ENCODE measurements at regions not wholly inside any gene's neighbourhood (a gene's known extent, or its start where the extent isn't known, plus 50 kb on each side); places are given as distances from the start of the nearest gene placed in this dataset.

- Mint-ChIP-seq H3K27ac (no peak overlapping the region), H3K9me3 (no peaks in the 10 kb centered on the region), H3K4me3 (no peak overlapping the region), H3K27me3 (peaks cover 40% of the 10 kb centered on the region), H3K36me3 (no peaks in the 10 kb centered on the region), H3K4me1 (peaks cover 0 to 2% (median 0%) of the 10 kb centered on the region in 4 donors)
- Histone ChIP-seq H3K36me3 (ENCODE audit: control insufficient read depth, insufficient read depth, low read length) (no peaks in the 10 kb centered on the region), H3K27me3 (ENCODE audit: control insufficient read depth, insufficient read depth, low read length) (no peaks in the 10 kb centered on the region), H3K9me3 (ENCODE audit: control insufficient read depth in 2 of 2, low read length in 2 of 2) (no peaks in the 10 kb centered on the region), H3K4me1 (ENCODE audit: control insufficient read depth, insufficient read depth, low read length, poor library complexity, severe bottlenecking) (no peaks in the 10 kb centered on the region), H3K4me3 (ENCODE audit: low read depth, low read length) (no peak overlapping the region), H3K27ac (ENCODE audit: insufficient read depth, low read length, poor library complexity, severe bottlenecking) (no peak overlapping the region)
- ATAC-seq (ENCODE audit: low read depth in 2 of 2) (no peak), DNase-seq (no peak)
Observed at GRCh38 chr17:79187186-79187585, 112.6 kb downstream of the ENGASE start.

GRCh38 chr17:79186406-79186805 is 111.8 kb downstream of the ENGASE start:
- Histone ChIP-seq H3K4me1 (ENCODE audit: control insufficient read depth, insufficient read depth, low read length, poor library complexity, severe bottlenecking) (no peaks in the 10 kb centered on the region), H3K4me3 (ENCODE audit: low read depth, low read length) (no peak overlapping the region), H3K27ac (ENCODE audit: insufficient read depth, low read length, poor library complexity, severe bottlenecking) (no peak overlapping the region), H3K9me3 (ENCODE audit: control insufficient read depth in 2 of 2, low read length in 2 of 2) (no peaks in the 10 kb centered on the region), H3K36me3 (ENCODE audit: control insufficient read depth, insufficient read depth, low read length) (no peaks in the 10 kb centered on the region), H3K27me3 (ENCODE audit: control insufficient read depth, insufficient read depth, low read length) (no peaks in the 10 kb centered on the region)
- no peak overlapping the region for H3K4me3 Mint-ChIP-seq
- no peaks in the 10 kb centered on the region for H3K36me3 Mint-ChIP-seq
- DNase-seq: no peak
- no peaks in the 10 kb centered on the region for H3K9me3 Mint-ChIP-seq
- no peak for ATAC-seq (ENCODE audit: low read depth in 2 of 2)
- no peak overlapping the region for H3K27ac Mint-ChIP-seq
- peaks cover 44% of the 10 kb centered on the region for H3K27me3 Mint-ChIP-seq
- H3K4me1 Mint-ChIP-seq: peaks cover 0 to 4% (median 0%) of the 10 kb centered on the region in 4 donors

GRCh38 chr17:79185671-79186070 is 111.0 kb downstream of the ENGASE start:
- no peak overlapping the region for H3K27ac Mint-ChIP-seq
- Histone ChIP-seq H3K27ac (ENCODE audit: insufficient read depth, low read length, poor library complexity, severe bottlenecking) (no peak overlapping the region), H3K4me3 (ENCODE audit: low read depth, low read length) (no peak overlapping the region), H3K27me3 (ENCODE audit: control insufficient read depth, insufficient read depth, low read length) (no peaks in the 10 kb centered on the region), H3K4me1 (ENCODE audit: control insufficient read depth, insufficient read depth, low read length, poor library complexity, severe bottlenecking) (no peaks in the 10 kb centered on the region), H3K9me3 (ENCODE audit: control insufficient read depth in 2 of 2, low read length in 2 of 2) (no peaks in the 10 kb centered on the region), H3K36me3 (ENCODE audit: control insufficient read depth, insufficient read depth, low read length) (no peaks in the 10 kb centered on the region)
- ATAC-seq (ENCODE audit: low read depth in 2 of 2) (no peak), DNase-seq (no peak)
- H3K36me3 Mint-ChIP-seq: no peaks in the 10 kb centered on the region
- H3K9me3 Mint-ChIP-seq: no peaks in the 10 kb centered on the region
- H3K27me3 Mint-ChIP-seq: peaks cover 38% of the 10 kb centered on the region
- peaks cover 0 to 4% (median 0%) of the 10 kb centered on the region in 4 donors for H3K4me1 Mint-ChIP-seq
- no peak overlapping the region for H3K4me3 Mint-ChIP-seq

GRCh38 chr17:79184219-79184618 is 109.6 kb downstream of the ENGASE start:
- H3K36me3 Mint-ChIP-seq: no peaks in the 10 kb centered on the region
- peaks cover 0 to 4% (median 0%) of the 10 kb centered on the region in 4 donors for H3K4me1 Mint-ChIP-seq
- Histone ChIP-seq H3K27me3 (ENCODE audit: control insufficient read depth, insufficient read depth, low read length) (no peaks in the 10 kb centered on the region), H3K4me3 (ENCODE audit: low read depth, low read length) (no peak overlapping the region), H3K4me1 (ENCODE audit: control insufficient read depth, insufficient read depth, low read length, poor library complexity, severe bottlenecking) (no peaks in the 10 kb centered on the region), H3K27ac (ENCODE audit: insufficient read depth, low read length, poor library complexity, severe bottlenecking) (no peak overlapping the region), H3K36me3 (ENCODE audit: control insufficient read depth, insufficient read depth, low read length) (no peaks in the 10 kb centered on the region), H3K9me3 (ENCODE audit: control insufficient read depth in 2 of 2, low read length in 2 of 2) (no peaks in the 10 kb centered on the region)
- no peak overlapping the region for H3K27ac Mint-ChIP-seq
- DNase-seq (no peak), ATAC-seq (ENCODE audit: low read depth in 2 of 2) (no peak)
- no peak overlapping the region for H3K4me3 Mint-ChIP-seq
- H3K27me3 Mint-ChIP-seq: peaks cover 31% of the 10 kb centered on the region
- H3K9me3 Mint-ChIP-seq: no peaks in the 10 kb centered on the region

DNA sequence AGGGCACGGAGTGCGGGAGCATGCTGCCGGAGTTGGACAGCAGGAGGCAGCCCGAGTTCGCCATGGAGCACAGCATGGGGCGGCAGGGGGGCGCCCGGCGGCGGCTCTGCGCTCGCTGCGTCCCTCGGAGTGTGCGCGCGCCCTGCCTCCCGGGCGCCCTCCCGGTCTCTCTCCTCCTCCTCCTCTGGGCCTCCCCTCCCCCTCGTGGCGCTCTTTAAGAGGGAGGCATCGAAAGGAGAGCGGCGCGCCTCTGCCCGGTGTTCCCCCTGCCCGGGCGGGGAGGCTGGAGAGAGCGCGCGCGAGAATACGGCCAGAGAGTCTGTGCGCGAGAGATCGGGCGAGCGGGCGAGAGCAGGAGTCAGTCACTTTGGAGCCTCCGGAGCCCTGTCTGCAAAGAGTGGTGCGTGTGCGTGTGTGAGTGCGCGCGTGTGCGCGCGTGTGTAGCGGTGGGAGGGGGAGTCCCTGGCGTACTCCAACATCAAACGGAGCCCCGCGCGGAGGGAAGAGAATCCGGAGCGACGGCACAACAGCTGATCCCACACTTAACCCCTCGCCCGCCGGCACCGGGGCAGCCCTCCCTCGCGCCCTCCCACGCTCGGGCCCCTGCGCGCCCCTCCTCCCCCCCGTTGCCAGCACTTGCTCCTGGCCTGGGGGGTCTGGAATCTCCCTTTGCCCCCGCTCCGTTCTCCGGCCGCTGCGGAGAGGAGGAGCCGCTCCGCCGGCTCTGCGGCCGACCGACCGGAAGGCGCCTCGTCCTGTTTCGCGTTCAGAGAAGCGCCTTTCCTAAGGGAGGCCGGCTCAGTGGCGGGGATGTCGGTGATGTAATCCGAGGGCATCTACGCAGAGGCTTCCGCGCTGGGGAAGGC is 108.9 kb downstream of the ENGASE start:
- Histone ChIP-seq H3K27me3 (ENCODE audit: control insufficient read depth, insufficient read depth, low read length) (no peaks in the 10 kb centered on the region), H3K9me3 (ENCODE audit: control insufficient read depth in 2 of 2, low read length in 2 of 2) (no peaks in the 10 kb centered on the region), H3K4me1 (ENCODE audit: control insufficient read depth, insufficient read depth, low read length, poor library complexity, severe bottlenecking) (no peaks in the 10 kb centered on the region), H3K27ac (ENCODE audit: insufficient read depth, low read length, poor library complexity, severe bottlenecking) (no peak overlapping the region), H3K4me3 (ENCODE audit: low read depth, low read length) (no peak overlapping the region), H3K36me3 (ENCODE audit: control insufficient read depth, insufficient read depth, low read length) (no peaks in the 10 kb centered on the region)
- no peak overlapping the region for H3K4me3 Mint-ChIP-seq
- peaks cover 30% of the 10 kb centered on the region for H3K27me3 Mint-ChIP-seq
- peaks cover 0 to 4% (median 0%) of the 10 kb centered on the region in 4 donors for H3K4me1 Mint-ChIP-seq
- peak in 1 of 3 donors; percentile 6 for DNase-seq
- H3K27ac Mint-ChIP-seq: no peak overlapping the region
- ATAC-seq (ENCODE audit: low read depth in 2 of 2): no peak
- H3K36me3 Mint-ChIP-seq: no peaks in the 10 kb centered on the region
- H3K9me3 Mint-ChIP-seq: no peaks in the 10 kb centered on the region

DNA sequence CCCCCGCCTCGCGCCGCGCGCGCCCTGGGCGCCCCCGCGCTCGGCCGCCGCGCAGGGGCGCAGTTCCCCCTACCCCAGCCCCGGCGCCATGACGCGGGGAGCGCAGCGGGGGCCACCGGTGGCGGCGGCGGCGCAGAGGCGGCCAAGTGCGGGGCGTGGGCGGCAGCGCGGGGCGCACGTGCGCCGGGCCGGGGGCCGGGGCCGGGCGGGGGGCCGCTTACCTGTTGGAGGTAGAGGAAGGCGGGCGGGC is 108.3 kb downstream of the ENGASE start:
- H3K4me3 Mint-ChIP-seq: no peak overlapping the region
- no peaks in the 10 kb centered on the region for H3K36me3 Mint-ChIP-seq
- Histone ChIP-seq H3K27ac (ENCODE audit: insufficient read depth, low read length, poor library complexity, severe bottlenecking) (no peak overlapping the region), H3K4me3 (ENCODE audit: low read depth, low read length) (no peak overlapping the region), H3K27me3 (ENCODE audit: control insufficient read depth, insufficient read depth, low read length) (no peaks in the 10 kb centered on the region), H3K36me3 (ENCODE audit: control insufficient read depth, insufficient read depth, low read length) (no peaks in the 10 kb centered on the region), H3K4me1 (ENCODE audit: control insufficient read depth, insufficient read depth, low read length, poor library complexity, severe bottlenecking) (no peaks in the 10 kb centered on the region), H3K9me3 (ENCODE audit: control insufficient read depth in 2 of 2, low read length in 2 of 2) (no peaks in the 10 kb centered on the region)
- H3K4me1 Mint-ChIP-seq: peaks cover 0 to 4% (median 0%) of the 10 kb centered on the region in 4 donors
- H3K27ac Mint-ChIP-seq: no peak overlapping the region
- DNase-seq (no peak), ATAC-seq (ENCODE audit: low read depth in 2 of 2) (no peak)
- H3K9me3 Mint-ChIP-seq: no peaks in the 10 kb centered on the region
- H3K27me3 Mint-ChIP-seq: peaks cover 27% of the 10 kb centered on the region

GRCh38 chr17:79182176-79183042 is 107.8 kb downstream of the ENGASE start:
- ATAC-seq (ENCODE audit: low read depth in 2 of 2) (no peak), DNase-seq (no peak)
- H3K4me1 Mint-ChIP-seq: peaks cover 0 to 4% (median 0%) of the 10 kb centered on the region in 4 donors
- Histone ChIP-seq H3K36me3 (ENCODE audit: control insufficient read depth, insufficient read depth, low read length) (no peaks in the 10 kb centered on the region), H3K27ac (ENCODE audit: insufficient read depth, low read length, poor library complexity, severe bottlenecking) (no peak overlapping the region), H3K9me3 (ENCODE audit: control insufficient read depth in 2 of 2, low read length in 2 of 2) (no peaks in the 10 kb centered on the region), H3K4me3 (ENCODE audit: low read depth, low read length) (no peak overlapping the region), H3K4me1 (ENCODE audit: control insufficient read depth, insufficient read depth, low read length, poor library complexity, severe bottlenecking) (no peaks in the 10 kb centered on the region), H3K27me3 (ENCODE audit: control insufficient read depth, insufficient read depth, low read length) (no peaks in the 10 kb centered on the region)
- no peaks in the 10 kb centered on the region for H3K9me3 Mint-ChIP-seq
- H3K36me3 Mint-ChIP-seq: no peaks in the 10 kb centered on the region
- no peak overlapping the region for H3K4me3 Mint-ChIP-seq
- peaks cover 27% of the 10 kb centered on the region for H3K27me3 Mint-ChIP-seq
- H3K27ac Mint-ChIP-seq: no peak overlapping the region

Data from CD4-positive, CD25-positive, alpha-beta regulatory T cell (primary cell).